ENCODE measurements at regions not wholly inside any gene's neighbourhood (a gene's known extent, or its start where the extent isn't known, plus 50 kb on each side); places are given as distances from the start of the nearest gene placed in this dataset.
"Not testable (repeated sequence)": the region's sequence is repeated elsewhere in the genome, so short reads cannot be mapped to it uniquely, and the experiment has no call there.

GRCh38 chr13:65679240-65679639, 1550.9 kb downstream of the PCDH9 start:
- peak; percentile 50 for DNase-seq (ENCODE audit: low read depth)

- DNase-seq (ENCODE audit: low read depth) = peak; percentile 25
Measured at GRCh38 chr13:65677906-65678305, 1552.2 kb downstream of the PCDH9 start.

- not testable (repeated sequence) for DNase-seq (ENCODE audit: low read depth)
Measured at GRCh38 chr13:65675383-65675782, 1554.8 kb downstream of the PCDH9 start.

DNA sequence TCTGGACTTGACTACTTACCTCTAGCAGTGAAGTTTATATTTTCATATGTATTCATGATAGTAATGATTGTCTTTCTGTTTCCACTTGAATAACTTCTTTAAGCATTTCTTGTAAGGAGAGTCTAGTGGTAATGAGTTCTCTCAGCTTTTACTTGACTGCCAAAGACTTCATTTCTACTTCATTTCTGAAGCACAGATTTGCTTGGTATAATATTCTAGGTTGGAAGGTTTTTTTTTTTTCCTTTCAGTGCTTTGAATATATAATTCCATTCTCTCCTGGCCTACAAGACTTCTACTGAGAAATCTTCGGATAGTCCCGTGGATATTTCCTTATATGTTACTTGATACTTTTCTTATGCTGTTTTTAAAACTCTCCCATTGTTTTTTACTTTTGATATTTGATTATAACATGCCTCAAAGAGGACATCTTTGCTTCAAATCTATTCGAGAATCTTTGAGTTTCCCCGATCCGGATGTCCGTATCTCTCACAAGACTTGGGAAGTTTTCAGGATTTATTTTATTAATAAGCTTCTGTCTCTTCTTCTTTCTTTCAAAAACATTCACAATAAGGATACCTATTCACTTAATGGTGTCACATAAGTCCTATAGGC, 1560.0 kb downstream of the PCDH9 start:
- no peak for DNase-seq (ENCODE audit: low read depth)

DNA sequence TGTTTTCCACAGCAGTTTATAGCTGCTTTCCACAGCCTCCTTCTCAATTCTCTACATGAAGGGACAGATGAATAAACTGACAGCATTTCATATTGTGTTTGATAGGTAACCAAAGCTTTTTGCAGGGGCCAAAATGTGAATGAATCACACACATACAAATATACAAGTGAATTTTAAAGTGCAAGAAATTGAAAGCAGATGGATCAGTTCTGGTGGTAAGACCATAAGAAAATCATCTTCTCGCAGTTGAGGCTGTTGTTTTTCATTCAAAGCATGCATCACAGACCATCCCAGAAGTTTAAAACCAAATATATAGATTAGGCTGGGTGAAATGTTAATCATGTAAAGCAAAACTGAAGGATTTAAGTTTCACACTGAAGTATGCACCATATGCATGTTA, 1569.4 kb downstream of the PCDH9 start:
- no peak for DNase-seq (ENCODE audit: low read depth)

DNA sequence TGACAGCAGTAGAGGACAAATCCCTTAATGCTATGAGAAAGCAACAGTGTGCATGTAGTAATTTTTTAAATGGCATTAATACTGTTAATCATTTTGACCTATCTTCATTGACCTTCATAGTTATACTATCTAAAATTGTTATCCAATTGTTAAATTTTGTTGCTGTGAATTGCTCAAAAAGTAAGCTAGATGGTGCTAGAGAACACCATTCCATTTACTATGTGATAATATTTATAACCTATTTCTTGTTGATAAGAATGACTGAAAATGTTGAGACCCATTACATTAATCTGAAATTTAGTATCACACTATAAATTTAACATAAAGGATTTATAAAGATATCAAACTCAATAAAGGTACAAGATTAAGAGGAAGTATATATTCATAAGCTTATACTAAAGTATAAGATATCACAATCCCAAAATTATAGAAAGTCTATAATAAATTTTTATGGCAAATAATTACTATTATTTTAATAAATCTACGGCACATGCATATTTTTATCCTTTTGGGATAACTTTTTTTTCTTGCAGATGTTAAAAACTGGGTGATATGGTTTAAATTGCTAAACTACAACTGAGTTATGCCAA, 1573.3 kb downstream of the PCDH9 start:
- peak; percentile 29 for DNase-seq (ENCODE audit: low read depth)

DNA sequence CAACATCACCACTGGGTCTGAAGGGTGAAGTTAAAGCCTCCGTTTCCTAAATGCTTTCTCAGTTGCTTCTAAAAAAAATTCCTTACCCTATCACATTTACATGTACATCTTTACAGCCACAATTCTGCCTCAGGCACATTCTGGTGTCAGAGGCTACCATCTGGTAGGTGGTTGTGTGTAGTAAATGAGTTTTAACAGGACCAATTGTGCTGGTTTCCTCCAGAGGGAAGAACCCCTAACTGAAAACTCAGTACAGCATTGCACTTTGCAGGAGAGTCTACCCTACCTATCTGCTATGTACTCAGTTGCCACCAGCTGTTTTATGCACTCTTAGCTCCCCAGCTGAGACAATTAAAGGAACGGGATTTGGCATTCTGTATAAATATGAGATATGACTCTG, 1576.5 kb downstream of the PCDH9 start:
- DNase-seq (ENCODE audit: low read depth) = no peak

DNA sequence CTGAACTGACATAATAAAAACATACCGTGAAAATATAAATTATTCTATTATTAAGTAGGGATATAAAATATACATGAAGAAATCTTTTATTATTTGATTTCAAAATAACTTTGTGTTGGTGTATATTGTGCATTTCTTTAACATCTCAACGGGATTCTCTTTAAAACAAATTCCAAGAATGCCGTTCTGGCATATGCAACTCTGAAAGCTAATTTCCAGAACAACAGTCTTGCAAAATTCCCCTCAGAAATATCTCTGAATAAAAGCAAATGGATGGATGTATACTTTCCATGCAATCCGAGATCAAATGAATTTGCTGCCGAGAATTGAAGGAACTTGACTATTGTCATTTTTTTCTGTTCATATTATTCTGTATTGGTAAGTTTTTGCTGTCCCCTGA, 1579.8 kb downstream of the PCDH9 start:
- DNase-seq (ENCODE audit: low read depth) = peak; percentile 14

GRCh38 chr13:65642996-65643395, 1587.1 kb downstream of the PCDH9 start:
- no peak for DNase-seq (ENCODE audit: low read depth)

DNA sequence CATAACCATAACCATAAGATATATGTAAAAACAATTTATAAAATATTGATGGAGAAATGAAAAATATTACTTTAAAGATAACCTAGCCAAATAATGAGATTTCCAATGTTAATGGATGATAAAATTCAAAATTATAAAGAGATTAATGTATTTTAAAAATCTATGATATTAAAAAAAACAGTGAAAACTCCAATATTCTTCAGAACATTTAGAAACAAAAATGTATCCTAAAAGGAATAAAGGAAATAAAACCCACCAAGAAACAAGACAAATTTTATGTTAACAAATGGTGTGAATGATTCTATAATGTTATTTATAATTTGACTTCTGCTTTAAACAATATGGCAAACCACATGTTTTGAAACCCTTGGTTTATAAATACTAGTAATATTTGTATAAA, 1587.8 kb downstream of the PCDH9 start:
- DNase-seq (ENCODE audit: low read depth) = no peak

DNA sequence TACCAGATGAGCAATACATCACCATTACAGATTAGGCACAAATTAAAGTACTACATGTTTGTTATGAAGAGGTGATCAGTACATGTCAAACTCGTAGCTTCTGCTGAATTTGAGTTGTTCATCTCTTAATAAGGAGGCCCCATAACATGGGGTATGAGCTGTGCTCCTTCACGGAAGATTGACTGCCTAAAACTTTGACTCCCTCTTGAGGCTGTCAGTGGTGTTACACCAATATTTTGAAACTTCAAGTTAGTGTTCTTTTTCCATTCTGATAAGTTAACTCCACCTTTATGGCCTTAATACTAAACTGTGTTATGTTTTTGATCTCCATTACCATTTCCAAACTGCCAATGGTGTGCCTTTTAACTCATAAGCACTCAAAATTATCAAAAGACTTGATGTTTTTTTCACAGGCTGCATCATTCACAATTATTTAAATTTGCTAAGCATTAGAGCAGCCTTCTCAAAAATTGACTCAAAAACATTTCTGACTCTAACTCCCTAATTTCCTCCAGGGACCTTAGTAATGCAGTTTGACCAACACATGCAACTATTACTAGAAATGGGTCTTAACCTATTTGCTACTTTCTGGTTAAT, 1591.5 kb downstream of the PCDH9 start:
- peak; percentile 63 for DNase-seq (ENCODE audit: low read depth)

GRCh38 chr13:65633806-65634205, 1596.3 kb downstream of the PCDH9 start:
- DNase-seq (ENCODE audit: low read depth) = no peak

DNA sequence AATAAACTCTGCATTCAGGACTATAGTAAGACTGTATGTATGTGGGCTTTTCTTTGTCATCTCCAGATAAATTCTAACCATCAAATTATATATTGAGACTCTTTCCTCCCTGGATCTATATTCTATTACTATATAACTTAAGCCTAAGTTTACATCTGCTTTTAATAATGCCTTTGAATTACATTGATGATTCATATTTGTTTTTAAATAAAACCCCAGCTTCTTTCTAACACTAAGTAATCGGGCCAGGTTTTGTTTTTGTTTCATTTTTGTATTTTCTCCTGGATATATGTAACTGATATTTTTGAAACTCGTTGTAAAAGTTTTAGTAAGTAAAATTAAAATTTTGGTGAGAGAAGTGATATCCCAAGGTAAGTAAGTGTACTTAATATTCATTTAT, 1599.1 kb downstream of the PCDH9 start:
- no peak for DNase-seq (ENCODE audit: low read depth)

DNA sequence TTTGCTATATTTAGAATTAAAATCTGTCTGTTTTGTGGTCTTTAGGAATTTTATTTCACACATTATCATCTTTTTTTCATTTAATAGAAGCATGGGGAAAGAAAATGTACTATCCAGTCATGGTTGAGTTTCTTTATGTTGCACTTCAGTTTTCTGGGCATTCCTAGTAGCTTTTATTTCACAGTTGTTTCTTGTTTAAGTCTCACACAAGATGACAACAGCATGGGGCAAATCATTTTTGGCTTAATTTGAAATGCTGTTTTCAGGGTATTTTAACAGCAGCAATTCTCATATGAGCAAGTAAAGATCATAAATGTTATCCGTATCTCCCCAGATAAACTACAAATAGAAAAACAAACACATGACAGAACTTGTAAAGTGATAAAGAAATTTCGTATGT, 1600.2 kb downstream of the PCDH9 start:
- DNase-seq (ENCODE audit: low read depth) = no peak

GRCh38 chr13:65623148-65623547, 1607.0 kb downstream of the PCDH9 start:
- DNase-seq (ENCODE audit: low read depth) = no peak

- DNase-seq (ENCODE audit: low read depth) = no peak
Measured at GRCh38 chr13:65615506-65615905, 1614.6 kb downstream of the PCDH9 start.

DNA sequence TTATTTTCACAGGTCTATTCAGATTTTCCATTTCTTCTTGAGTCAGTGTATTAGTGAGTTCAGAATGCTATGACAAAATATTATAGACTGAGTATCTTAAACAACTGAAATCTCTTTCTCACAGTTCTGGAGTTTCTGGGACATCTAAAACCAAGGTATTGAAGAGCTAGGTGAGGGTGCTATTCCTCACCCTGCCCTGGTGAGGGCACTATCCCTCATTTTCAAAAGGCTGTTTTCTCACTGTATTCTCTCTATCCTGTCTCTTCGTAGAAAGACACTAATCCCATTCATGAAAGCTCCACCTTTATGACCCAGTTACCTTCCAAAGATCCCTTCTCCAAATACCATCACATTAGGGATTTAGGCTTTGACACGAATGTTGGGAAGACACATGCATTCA, 1617.1 kb downstream of the PCDH9 start:
- no peak for DNase-seq (ENCODE audit: low read depth)

DNA sequence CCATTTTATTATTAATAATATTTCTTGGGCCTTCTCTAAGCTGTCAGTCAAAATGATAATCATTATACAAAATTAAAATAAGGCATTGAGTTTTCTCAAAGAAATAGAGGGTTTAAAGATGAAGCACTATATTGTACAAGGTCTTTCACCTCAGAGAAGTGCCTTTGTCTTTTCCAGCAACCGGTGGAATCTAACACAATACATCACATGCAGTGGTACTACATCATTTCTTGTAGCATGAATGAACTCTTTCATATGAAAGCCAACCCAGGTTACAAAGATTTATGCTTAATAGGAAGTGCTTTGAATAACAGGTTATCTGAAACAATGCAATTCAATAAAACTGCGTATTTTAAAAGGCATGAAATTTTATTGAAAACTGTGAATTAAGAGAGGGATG, 1620.8 kb downstream of the PCDH9 start:
- no peak for DNase-seq (ENCODE audit: low read depth)

DNA sequence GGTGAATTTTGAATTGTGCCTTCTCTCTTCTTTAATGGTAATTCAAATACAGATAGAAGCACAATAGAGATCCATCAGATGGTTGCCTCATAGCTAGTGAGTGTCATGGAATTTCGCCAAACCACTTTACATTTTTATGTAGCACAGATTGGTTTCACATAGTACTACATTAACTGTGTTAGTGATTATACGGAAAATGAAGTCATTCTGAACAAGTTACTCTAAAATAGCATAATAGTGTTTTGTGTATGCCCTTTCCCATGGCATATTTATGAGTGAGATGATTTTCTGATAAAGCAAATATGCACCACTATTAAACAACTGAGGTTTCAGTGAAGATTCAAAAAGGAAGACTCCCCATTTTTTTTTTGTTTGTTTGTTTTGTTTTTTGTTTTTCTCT, 1623.5 kb downstream of the PCDH9 start:
- peak; percentile 70 for DNase-seq (ENCODE audit: low read depth)

DNA sequence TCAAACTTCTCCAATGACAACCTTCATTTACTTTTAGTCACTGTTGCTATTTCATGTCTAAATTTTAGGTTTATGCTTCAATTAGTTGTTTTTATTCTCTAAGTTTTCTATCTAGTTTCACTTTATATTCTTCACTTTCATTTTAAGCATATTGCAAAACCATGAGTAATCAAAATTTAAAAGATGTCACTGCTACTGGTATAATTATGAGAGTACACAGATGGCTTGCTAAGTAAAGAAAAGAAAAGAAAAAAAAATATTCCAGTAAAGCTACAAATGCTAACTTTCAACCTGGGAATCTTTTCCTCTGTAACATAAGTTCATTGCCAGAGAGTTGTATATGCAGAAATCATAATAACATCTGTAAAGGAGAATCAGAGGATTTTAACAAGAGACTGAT, 1624.7 kb downstream of the PCDH9 start:
- peak; percentile 54 for DNase-seq (ENCODE audit: low read depth)

DNA sequence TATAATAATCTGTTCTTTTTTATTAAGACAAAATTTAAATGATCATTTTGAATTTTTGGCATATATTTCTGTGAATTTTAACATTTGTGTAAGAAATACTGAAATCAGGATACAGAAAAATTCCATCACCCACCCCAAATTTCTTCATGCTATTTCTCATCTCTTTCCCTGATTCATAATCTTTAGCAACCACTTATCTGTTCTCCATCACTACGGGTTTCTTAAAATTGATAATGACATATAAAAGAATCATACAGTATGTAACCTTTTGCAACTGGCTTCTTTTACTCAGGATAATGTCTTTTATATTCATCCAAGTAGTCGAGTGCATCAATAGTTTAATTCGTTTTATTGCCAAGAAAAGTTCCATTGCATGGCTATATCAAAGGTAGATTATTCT, 1627.0 kb downstream of the PCDH9 start:
- DNase-seq (ENCODE audit: low read depth) = no peak

DNA sequence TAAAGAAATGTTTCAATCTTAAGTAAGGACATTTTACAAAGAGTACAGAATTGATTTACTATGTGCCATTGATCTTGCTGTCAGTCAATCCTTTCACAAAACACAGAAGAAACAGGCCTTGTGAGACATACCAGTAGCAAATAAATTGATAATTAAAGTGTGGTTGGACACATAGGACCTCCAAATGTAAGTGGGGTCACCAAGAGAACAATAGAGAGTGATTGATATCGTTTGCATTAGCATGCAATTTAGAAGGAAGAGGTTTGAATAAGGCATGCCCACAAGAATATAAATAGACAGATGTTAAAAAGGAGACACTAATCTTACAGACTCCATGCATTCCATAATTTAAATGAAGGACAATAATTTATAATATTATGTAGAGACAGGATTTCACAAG, 1628.3 kb downstream of the PCDH9 start:
- DNase-seq (ENCODE audit: low read depth) = no peak

GRCh38 chr13:65600702-65601101, 1629.4 kb downstream of the PCDH9 start:
- peak; percentile 79 for DNase-seq (ENCODE audit: low read depth)
